ENCODE measurements at regions not wholly inside any gene's neighbourhood (a gene's known extent, or its start where the extent isn't known, plus 50 kb on each side); places are given as distances from the start of the nearest gene placed in this dataset.

DNA sequence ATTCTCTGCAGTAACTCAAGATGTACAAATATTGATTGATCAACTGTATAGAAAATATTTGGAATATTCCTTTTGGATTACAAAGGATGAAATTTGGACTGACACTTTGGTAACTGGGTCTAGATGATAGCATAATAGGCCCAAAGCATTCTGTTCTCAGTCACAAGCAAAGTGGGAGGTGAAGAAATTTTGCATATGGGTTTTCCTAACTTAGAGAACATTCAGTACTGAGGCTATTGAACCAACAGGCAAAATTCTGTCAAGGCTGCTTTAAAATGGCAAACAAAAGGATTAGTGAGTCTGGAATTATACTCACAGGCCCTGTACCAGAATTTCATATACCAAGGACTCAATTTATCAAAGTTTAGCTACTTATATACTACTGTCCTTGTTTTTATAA, 1020.6 kb downstream of the TLE4 start:
- Histone ChIP-seq H2AFZ (ENCODE audit: low read depth, low read length) (no peak overlapping the region), H3K9me3 (replicated peaks; ENCODE audit: control insufficient read depth, insufficient read depth, low read depth, low read length) (no peaks in the 10 kb centered on the region), H3K9ac (ENCODE audit: insufficient read depth in 1 of 2, low read depth in 2 of 2, low read length in 2 of 2) (no peak overlapping the region), H3K4me3 (no peak overlapping the region), H3K79me2 (ENCODE audit: control insufficient read depth, insufficient read depth, low read length) (no peaks in the 10 kb centered on the region), H3K9me1 (ENCODE audit: control insufficient read depth, insufficient read depth, low read length) (no peaks in the 10 kb centered on the region), H3K27ac (ENCODE audit: extremely low read depth, low read depth, low read length) (no peak overlapping the region), H3K36me3 (ENCODE audit: control insufficient read depth, insufficient read depth, low read length) (no peaks in the 10 kb centered on the region), H3K4me1 (replicated peaks in 1 of 2; ENCODE audit: control insufficient read depth in 2 of 2, insufficient read depth in 2 of 2, low read length in 2 of 2) (no peaks in the 10 kb centered on the region), H3K27me3 (ENCODE audit: control insufficient read depth in 2 of 2, insufficient read depth in 2 of 2, low read length in 2 of 2) (no peaks in the 10 kb centered on the region), H3K4me2 (ENCODE audit: insufficient read depth, low read length) (no peak overlapping the region), H4K20me1 (replicated peaks; ENCODE audit: control insufficient read depth, insufficient read depth, low read length) (no peaks in the 10 kb centered on the region)
- ChIA-PET CTCF (ENCODE audit: low intra/inter-chr PET ratio) (no interaction called here), POLR2A (no interaction called here)
- no peak for FAIRE-seq
- DNase-seq (ENCODE audit: extremely low read depth in 1 of 4, low spot score in 3 of 4), result no peak
- no TSS peak for BruUV-seq (replicated peaks)
- no peak for ATAC-seq
- intact Hi-C loops (cut with micrococcal nuclease), result no loop called here
- TF ChIP-seq TBP (optimal IDR thresholded peaks at IDR 0.05; ENCODE audit: low read depth, low read length), result no peak
- TF ChIP-seq PHTF2 (CRISPR knock-in tag; IDR thresholded peaks at IDR 0.05), result no peak
- TF ChIP-seq EGR1 (conservative IDR thresholded peaks at IDR 0.05), result no peak
- no peak for TF ChIP-seq ZNF79 (CRISPR knock-in tag; IDR thresholded peaks at IDR 0.05; ENCODE audit: low read depth)
- no peak for TF ChIP-seq ZNF695 (CRISPR knock-in tag; IDR thresholded peaks at IDR 0.05)
- TF ChIP-seq ZNF561 (CRISPR knock-in tag; conservative IDR thresholded peaks at IDR 0.05), result no peak
- TF ChIP-seq, protein P1, sequence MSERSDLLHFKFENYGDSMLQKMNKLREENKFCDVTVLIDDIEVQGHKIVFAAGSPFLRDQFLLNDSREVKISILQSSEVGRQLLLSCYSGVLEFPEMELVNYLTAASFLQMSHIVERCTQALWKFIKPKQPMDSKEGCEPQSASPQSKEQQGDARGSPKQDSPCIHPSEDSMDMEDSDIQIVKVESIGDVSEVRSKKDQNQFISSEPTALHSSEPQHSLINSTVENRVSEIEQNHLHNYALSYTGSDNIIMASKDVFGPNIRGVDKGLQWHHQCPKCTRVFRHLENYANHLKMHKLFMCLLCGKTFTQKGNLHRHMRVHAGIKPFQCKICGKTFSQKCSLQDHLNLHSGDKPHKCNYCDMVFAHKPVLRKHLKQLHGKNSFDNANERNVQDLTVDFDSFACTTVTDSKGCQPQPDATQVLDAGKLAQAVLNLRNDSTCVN (CRISPR knock-in tag; IDR thresholded peaks at IDR 0.05), result no peak
- TF ChIP-seq, protein P2, sequence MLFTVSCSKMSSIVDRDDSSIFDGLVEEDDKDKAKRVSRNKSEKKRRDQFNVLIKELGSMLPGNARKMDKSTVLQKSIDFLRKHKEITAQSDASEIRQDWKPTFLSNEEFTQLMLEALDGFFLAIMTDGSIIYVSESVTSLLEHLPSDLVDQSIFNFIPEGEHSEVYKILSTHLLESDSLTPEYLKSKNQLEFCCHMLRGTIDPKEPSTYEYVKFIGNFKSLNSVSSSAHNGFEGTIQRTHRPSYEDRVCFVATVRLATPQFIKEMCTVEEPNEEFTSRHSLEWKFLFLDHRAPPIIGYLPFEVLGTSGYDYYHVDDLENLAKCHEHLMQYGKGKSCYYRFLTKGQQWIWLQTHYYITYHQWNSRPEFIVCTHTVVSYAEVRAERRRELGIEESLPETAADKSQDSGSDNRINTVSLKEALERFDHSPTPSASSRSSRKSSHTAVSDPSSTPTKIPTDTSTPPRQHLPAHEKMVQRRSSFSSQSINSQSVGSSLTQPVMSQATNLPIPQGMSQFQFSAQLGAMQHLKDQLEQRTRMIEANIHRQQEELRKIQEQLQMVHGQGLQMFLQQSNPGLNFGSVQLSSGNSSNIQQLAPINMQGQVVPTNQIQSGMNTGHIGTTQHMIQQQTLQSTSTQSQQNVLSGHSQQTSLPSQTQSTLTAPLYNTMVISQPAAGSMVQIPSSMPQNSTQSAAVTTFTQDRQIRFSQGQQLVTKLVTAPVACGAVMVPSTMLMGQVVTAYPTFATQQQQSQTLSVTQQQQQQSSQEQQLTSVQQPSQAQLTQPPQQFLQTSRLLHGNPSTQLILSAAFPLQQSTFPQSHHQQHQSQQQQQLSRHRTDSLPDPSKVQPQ (CRISPR knock-in tag; IDR thresholded peaks at IDR 0.05; ENCODE audit: borderline replicate concordance), result no peak
- TF ChIP-seq TAF9B (IDR thresholded peaks at IDR 0.05; ENCODE audit: partially characterized antibody), result no peak
- no peak for TF ChIP-seq ZEB2 (IDR thresholded peaks at IDR 0.05)
- TF ChIP-seq RCOR1 (IDR thresholded peaks at IDR 0.05; ENCODE audit: borderline replicate concordance in 1 of 2, low read depth in 2 of 2, low read length in 2 of 2), result no peak
- no peak for TF ChIP-seq ELK3 (CRISPR knock-in tag; IDR thresholded peaks at IDR 0.05)
- TF ChIP-seq ZNF384 (IDR thresholded peaks at IDR 0.05; ENCODE audit: low read depth, low read length), result no peak
- no peak for TF ChIP-seq NRF1 (conservative IDR thresholded peaks at IDR 0.05 in 1 of 2, IDR thresholded peaks at IDR 0.05 in 1 of 2)
- in situ Hi-C loops (cut with MboI), result no loop called here
